ENCODE measurements at regions not wholly inside any gene's neighbourhood (a gene's known extent, or its start where the extent isn't known, plus 50 kb on each side); places are given as distances from the start of the nearest gene placed in this dataset.

- Histone ChIP-seq H3K4me3 (ENCODE audit: low read length) (no peak overlapping the region), H2AFZ (ENCODE audit: low read depth, low read length) (no peak overlapping the region)
Observed at GRCh38 chr1:38697387-38697786, 162.2 kb downstream of the RRAGC start.

DNA sequence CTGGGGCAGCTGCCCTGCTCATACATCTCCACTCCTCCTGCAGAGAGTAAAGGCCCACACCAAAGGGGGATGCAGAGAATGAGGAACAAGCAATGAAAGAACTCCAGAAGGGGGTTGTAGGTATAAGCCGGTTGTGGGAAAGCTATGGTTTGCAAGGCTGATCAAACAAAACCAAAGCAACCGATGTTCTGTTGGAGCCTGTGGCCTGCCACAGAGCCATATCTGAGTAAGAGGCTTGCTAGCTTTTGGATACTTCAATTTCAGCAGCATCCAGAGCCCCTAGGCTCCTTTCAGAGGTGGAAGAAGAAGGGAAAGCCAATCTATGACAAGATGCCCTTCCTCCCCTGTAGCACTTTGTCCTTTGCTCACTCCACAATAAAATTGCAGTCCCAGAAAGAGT, 163.2 kb downstream of the RRAGC start:
- H3K27ac ChIP-seq (ENCODE audit: low read length): no peak overlapping the region
- no peak overlapping the region for H3K4me3 ChIP-seq (ENCODE audit: low read length)
- no peaks in the 10 kb centered on the region for H3K79me2 ChIP-seq (replicated peaks; ENCODE audit: insufficient read depth, low read length)
- no peaks in the 10 kb centered on the region for H4K20me1 ChIP-seq (ENCODE audit: insufficient read depth)
- H3K9ac ChIP-seq (ENCODE audit: low read length): no peak overlapping the region
- H3F3A ChIP-seq (ENCODE audit: insufficient read depth, low read length, poor library complexity, severe bottlenecking): no peaks in the 10 kb centered on the region
- TF ChIP-seq SMC3 (conservative IDR thresholded peaks at IDR 0.05; ENCODE audit: poor library complexity) (no peak), TAF1 (IDR thresholded peaks at IDR 0.05; ENCODE audit: low read depth) (no peak), POLR2AphosphoS5 (IDR thresholded peaks at IDR 0.05) (no peak), MXI1 (conservative IDR thresholded peaks at IDR 0.05; ENCODE audit: poor library complexity, severe bottlenecking) (no peak), RAD21 (conservative IDR thresholded peaks at IDR 0.05) (no peak), EZH2 (IDR thresholded peaks at IDR 0.05; ENCODE audit: borderline replicate concordance, insufficient read depth, low read length, poor library complexity, severe bottlenecking) (no peak), EP300 (conservative IDR thresholded peaks at IDR 0.05; ENCODE audit: poor library complexity, severe bottlenecking) (no peak), REST (IDR thresholded peaks at IDR 0.05; ENCODE audit: borderline replicate concordance) (no peak)
- TF ChIP-seq, protein P1, sequence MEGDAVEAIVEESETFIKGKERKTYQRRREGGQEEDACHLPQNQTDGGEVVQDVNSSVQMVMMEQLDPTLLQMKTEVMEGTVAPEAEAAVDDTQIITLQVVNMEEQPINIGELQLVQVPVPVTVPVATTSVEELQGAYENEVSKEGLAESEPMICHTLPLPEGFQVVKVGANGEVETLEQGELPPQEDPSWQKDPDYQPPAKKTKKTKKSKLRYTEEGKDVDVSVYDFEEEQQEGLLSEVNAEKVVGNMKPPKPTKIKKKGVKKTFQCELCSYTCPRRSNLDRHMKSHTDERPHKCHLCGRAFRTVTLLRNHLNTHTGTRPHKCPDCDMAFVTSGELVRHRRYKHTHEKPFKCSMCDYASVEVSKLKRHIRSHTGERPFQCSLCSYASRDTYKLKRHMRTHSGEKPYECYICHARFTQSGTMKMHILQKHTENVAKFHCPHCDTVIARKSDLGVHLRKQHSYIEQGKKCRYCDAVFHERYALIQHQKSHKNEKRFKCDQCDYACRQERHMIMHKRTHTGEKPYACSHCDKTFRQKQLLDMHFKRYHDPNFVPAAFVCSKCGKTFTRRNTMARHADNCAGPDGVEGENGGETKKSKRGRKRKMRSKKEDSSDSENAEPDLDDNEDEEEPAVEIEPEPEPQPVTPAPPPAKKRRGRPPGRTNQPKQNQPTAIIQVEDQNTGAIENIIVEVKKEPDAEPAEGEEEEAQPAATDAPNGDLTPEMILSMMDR (IDR thresholded peaks at IDR 0.05; ENCODE audit: poor library complexity, severe bottlenecking): no peak
- no peak overlapping the region for H3K4me2 ChIP-seq (ENCODE audit: low read length)
- no peaks in the 10 kb centered on the region for H3K9me2 ChIP-seq (ENCODE audit: insufficient read depth, low read length)
- no peaks in the 10 kb centered on the region for H3K36me3 ChIP-seq (ENCODE audit: insufficient read depth, low read length)
- no peaks in the 10 kb centered on the region for H3K27me3 ChIP-seq (ENCODE audit: insufficient read depth, low read depth, low read length)
- H3K9me3 ChIP-seq (ENCODE audit: low read length): no peaks in the 10 kb centered on the region
- no peak overlapping the region for H2AFZ ChIP-seq (ENCODE audit: low read depth, low read length)

More at GRCh38 chr1:38697387-38697786, 162.2 kb downstream of the RRAGC start:
- Histone ChIP-seq H3K27ac (ENCODE audit: low read length) (no peak overlapping the region), H4K20me1 (ENCODE audit: insufficient read depth) (no peaks in the 10 kb centered on the region), H3K9me3 (ENCODE audit: low read length) (no peaks in the 10 kb centered on the region), H3F3A (ENCODE audit: insufficient read depth, low read length, poor library complexity, severe bottlenecking) (no peaks in the 10 kb centered on the region), H3K4me2 (ENCODE audit: low read length) (no peak overlapping the region), H3K79me2 (replicated peaks; ENCODE audit: insufficient read depth, low read length) (no peaks in the 10 kb centered on the region), H3K36me3 (ENCODE audit: insufficient read depth, low read length) (no peaks in the 10 kb centered on the region), H3K9me2 (ENCODE audit: insufficient read depth, low read length) (no peaks in the 10 kb centered on the region), H3K9ac (ENCODE audit: low read length) (no peak overlapping the region), H3K27me3 (ENCODE audit: insufficient read depth, low read depth, low read length) (no peaks in the 10 kb centered on the region)
- TF ChIP-seq EZH2 (IDR thresholded peaks at IDR 0.05; ENCODE audit: borderline replicate concordance, insufficient read depth, low read length, poor library complexity, severe bottlenecking) (no peak), EP300 (conservative IDR thresholded peaks at IDR 0.05; ENCODE audit: poor library complexity, severe bottlenecking) (no peak), REST (IDR thresholded peaks at IDR 0.05; ENCODE audit: borderline replicate concordance) (no peak), TAF1 (IDR thresholded peaks at IDR 0.05; ENCODE audit: low read depth) (no peak), MXI1 (conservative IDR thresholded peaks at IDR 0.05; ENCODE audit: poor library complexity, severe bottlenecking) (no peak), RAD21 (conservative IDR thresholded peaks at IDR 0.05) (no peak), SMC3 (conservative IDR thresholded peaks at IDR 0.05; ENCODE audit: poor library complexity) (no peak), POLR2AphosphoS5 (IDR thresholded peaks at IDR 0.05) (no peak)
- TF ChIP-seq, protein P1 (IDR thresholded peaks at IDR 0.05; ENCODE audit: poor library complexity, severe bottlenecking): no peak

Data from neural cell (in vitro differentiated cells).